GM21528 (cell line): ENCODE measurements at regions not wholly inside any gene's neighbourhood (a gene's known extent, or its start where the extent isn't known, plus 50 kb on each side); places are given as distances from the start of the nearest gene placed in this dataset.

Experiments used
- ATAC-seq: cut with Tn5 transposase; IDR thresholded peaks from one replicate; pipeline ENCODE4 v1.9.1; 2021; ENCODE audit warnings: mild to moderate bottlenecking, moderate library complexity; ENCODE audit not compliant: unreplicated experiment, low FRiP score

- no peak for ATAC-seq
Measured at GRCh38 chr11:93958991-93959390, 62.2 kb upstream of the HEPHL1 start.

GRCh38 chr11:93959663-93960062, 61.5 kb upstream of the HEPHL1 start:
- no peak for ATAC-seq

GRCh38 chr11:93963072-93963471, 58.1 kb upstream of the HEPHL1 start:
- no peak for ATAC-seq

GRCh38 chr11:93967258-93967657, 53.9 kb upstream of the HEPHL1 start:
- no peak for ATAC-seq

GRCh38 chr11:93967944-93968343, 53.2 kb upstream of the HEPHL1 start:
- no peak for ATAC-seq

- ATAC-seq = no peak
Measured at GRCh38 chr11:93969925-93970922, 50.9 kb upstream of the HEPHL1 start.
